AG04450 (cell line): ENCODE measurements at regions not wholly inside any gene's neighbourhood (a gene's known extent, or its start where the extent isn't known, plus 50 kb on each side); places are given as distances from the start of the nearest gene placed in this dataset.

Experiments
- CTCF ChIA-PET: fragments of 300-600, 350-600 bp; formaldehyde crosslinking; extraction: SDS; loops from one replicate; lab custom pipeline; 2022; ENCODE audit warnings: antibody characterized with exemption, inconsistent platforms; lab: Charles Lee
- POLR2A ChIA-PET: fragments of 350-600 bp; formaldehyde crosslinking; extraction: SDS; loops from one replicate; lab custom pipeline; 2021; ENCODE audit warnings: antibody characterized with exemption, inconsistent platforms; lab: Yijun Ruan, JAX
- DNase-seq: peaks from one replicate; pipeline ENCODE4 v3.0.0-alpha.2; 2011; ENCODE audit warnings: low read depth, low spot score
- H3K27ac ChIP-seq: one replicate; pipeline ENCODE4 v1.5.1; 2012; ENCODE audit warnings: low read depth, low read length, control low read depth
- H3K27me3 ChIP-seq: one replicate; pipeline ENCODE4 v1.6.0; 2012; ENCODE audit warnings: low read length; ENCODE audit not compliant: control insufficient read depth, insufficient read depth
- H3K4me3 ChIP-seq: 2 replicates; pipeline ENCODE4 v1.5.1; 2011; ENCODE audit warnings: mild to moderate bottlenecking, low read depth, low read length, control low read depth
- H3K9me3 ChIP-seq: 2 replicates; pipeline ENCODE4 v1.5.1; 2012; ENCODE audit warnings: low read length; ENCODE audit not compliant: control insufficient read depth, insufficient read depth
- CTCF ChIP-seq: IDR thresholded peaks from 2 replicates; pipeline ENCODE4 v1.5.1; 2011; ENCODE audit warnings: low read depth, low read length, control low read depth, inconsistent platforms

GRCh38 chr7:18357691-18358090 lies 137.9 kb upstream of the HDAC9 start:
- no peak overlapping the region for H3K27ac ChIP-seq
- peak; percentile 20; the same call in 1 of the 2 replicates for TF ChIP-seq CTCF
- ChIA-PET POLR2A (no interaction called here), CTCF (interaction anchor here (0.8 to 2.9 kb wide), 13 partner anchors 12 to 587 kb away, joined by 3 to 69 read pairs (median 3); no protein-coding TSS in a partner anchor)
- H3K27me3 ChIP-seq: no peaks in the 10 kb centered on the region
- H3K4me3 ChIP-seq: no peak overlapping the region
- DNase-seq: no peak
- H3K9me3 ChIP-seq: no peaks in the 10 kb centered on the region

- no peak overlapping the region for H3K4me3 ChIP-seq
- DNase-seq: no peak
- ChIA-PET POLR2A (no interaction called here), CTCF (interaction anchor here (1.0 kb wide), 1 partner anchor 9 kb away, joined by 4 read pairs; no protein-coding TSS in a partner anchor)
- H3K27me3 ChIP-seq: no peaks in the 10 kb centered on the region
- TF ChIP-seq CTCF: no peak
- no peak overlapping the region for H3K27ac ChIP-seq
- no peaks in the 10 kb centered on the region for H3K9me3 ChIP-seq
Observed at GRCh38 chr7:18361756-18362155, 133.8 kb upstream of the HDAC9 start.

DNA sequence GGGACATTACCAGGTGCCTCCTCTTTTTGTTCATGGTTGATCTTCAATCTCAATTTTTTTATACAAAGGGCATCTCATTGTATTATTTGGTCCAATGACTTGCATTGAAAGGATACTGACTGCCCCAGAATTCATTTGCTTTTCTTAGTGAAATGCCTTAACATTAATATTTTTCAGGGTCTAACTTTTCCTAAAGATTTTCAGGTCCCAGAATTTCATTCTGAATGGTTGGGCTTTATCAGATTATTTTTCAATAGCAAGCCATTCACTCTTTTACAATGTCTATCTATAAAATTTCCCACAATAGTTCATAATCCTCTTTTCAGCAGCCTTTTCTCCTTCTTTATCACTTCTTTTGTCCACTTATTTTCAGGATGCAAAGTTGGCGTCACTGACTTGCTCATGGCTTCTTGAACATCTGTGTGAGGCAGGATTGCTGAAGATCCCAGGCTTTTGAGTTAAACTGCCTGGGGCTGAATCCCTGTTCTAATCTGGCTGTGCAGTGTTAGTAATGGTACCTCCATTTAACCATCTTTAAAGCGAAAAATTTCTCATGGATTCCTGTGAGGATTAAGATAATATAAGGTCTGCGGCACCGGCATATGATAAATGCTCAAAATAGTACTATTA lies 131.7 kb upstream of the HDAC9 start:
- ChIA-PET POLR2A (no interaction called here), CTCF (interaction anchor here (1.3 to 2.3 kb wide), 3 partner anchors 7 to 11 kb away, joined by 5 to 17 read pairs (median 10); no protein-coding TSS in a partner anchor)
- DNase-seq: no peak
- H3K27me3 ChIP-seq: no peaks in the 10 kb centered on the region
- no peak overlapping the region for H3K27ac ChIP-seq
- no peak for TF ChIP-seq CTCF
- H3K4me3 ChIP-seq: no peak overlapping the region
- H3K9me3 ChIP-seq: no peaks in the 10 kb centered on the region

- Histone ChIP-seq H3K27ac (no peak overlapping the region), H3K27me3 (no peaks in the 10 kb centered on the region), H3K4me3 (no peak overlapping the region), H3K9me3 (no peaks in the 10 kb centered on the region)
- ChIA-PET POLR2A (no interaction called here), CTCF (interaction anchor here (1.0 to 2.3 kb wide), 5 partner anchors 8 to 301 kb away, joined by 3 to 17 read pairs (median 5); no protein-coding TSS in a partner anchor)
- no peak for DNase-seq
- TF ChIP-seq CTCF: no peak
Observed at GRCh38 chr7:18364396-18364795, 131.2 kb upstream of the HDAC9 start.

DNA sequence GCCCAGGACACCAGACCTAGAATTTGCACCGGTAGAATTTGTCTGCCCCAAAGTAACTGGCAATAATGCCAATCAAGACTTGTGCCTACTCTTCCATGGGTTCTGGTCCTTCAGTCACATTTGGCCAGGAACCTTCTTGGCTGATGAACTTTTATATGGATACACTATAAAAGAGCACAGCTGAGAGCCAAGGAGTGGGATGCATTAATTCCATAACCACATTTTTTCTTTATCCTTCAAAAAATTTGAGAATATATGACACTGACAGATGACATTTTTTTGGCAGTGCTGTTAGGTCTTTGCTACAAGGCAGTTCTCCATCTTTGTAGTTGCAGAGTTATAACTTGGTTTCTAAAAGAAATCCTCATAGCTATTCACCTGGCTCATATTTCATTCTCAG lies 129.2 kb upstream of the HDAC9 start:
- POLR2A ChIA-PET: no interaction called here
- no peak overlapping the region for H3K27ac ChIP-seq
- no peak overlapping the region for H3K4me3 ChIP-seq
- H3K27me3 ChIP-seq: no peaks in the 10 kb centered on the region
- CTCF ChIA-PET: interaction anchor here (2.3 kb wide), 1 partner anchor 12 kb away, joined by 10 read pairs; no protein-coding TSS in a partner anchor
- H3K9me3 ChIP-seq: no peaks in the 10 kb centered on the region
- no peak for TF ChIP-seq CTCF
- no peak for DNase-seq
